Right ventricle myocardium superior (tissue), 1 donor: ENCODE measurements at regions not wholly inside any gene's neighbourhood (a gene's known extent, or its start where the extent isn't known, plus 50 kb on each side); places are given as distances from the start of the nearest gene placed in this dataset.
A peak's percentile ranks its signal among the peaks of the same experiment; 100 is the strongest.
"Not testable (repeated sequence)": the region's sequence is repeated elsewhere in the genome, so short reads cannot be mapped to it uniquely, and the experiment has no call there.

ENCODE experiments used
- ATAC-seq: fragments of 200-7000 bp; cut with Tn5 transposase; one replicate; pipeline ENCODE4 v1.9.1; 2020; ENCODE audit warnings: mild to moderate bottlenecking; ENCODE audit not compliant: poor library complexity
- DNase-seq: peaks from one replicate; pipeline ENCODE4 v3.0.0-alpha.2; 2020
- intact Hi-C: fragments of 100-400 bp; cut with DNase I; formaldehyde crosslinking; loops from one replicate; pipeline ENCODE4 v1.11.2; 2022
- donor health status: DM: no; HTN: yes; CAD: no; lungs with severe emphysema.

GRCh38 chr11:121889931-121890330 lies 226.1 kb downstream of the BLID start:
- DNase-seq (no peak), ATAC-seq (no peak)
- intact Hi-C loops: no loop called here

- intact Hi-C loops: no loop called here
- ATAC-seq (no peak), DNase-seq (no peak)
Measured at GRCh38 chr11:121889186-121889585, 226.8 kb downstream of the BLID start.

GRCh38 chr11:121887976-121888557 lies 227.9 kb downstream of the BLID start:
- DNase-seq (no peak), ATAC-seq (no peak)
- intact Hi-C loops: no loop called here

- no peak for DNase-seq
- intact Hi-C loops: no loop called here
- ATAC-seq: peak; percentile 65
Measured at GRCh38 chr11:121887569-121887968, 228.4 kb downstream of the BLID start.

- intact Hi-C loops: no loop called here
- no peak for DNase-seq
- no peak for ATAC-seq
Measured at GRCh38 chr11:121886996-121887395, 229.0 kb downstream of the BLID start.

GRCh38 chr11:121886005-121886734 lies 229.8 kb downstream of the BLID start:
- DNase-seq: peak; percentile 74
- intact Hi-C loops: no loop called here
- ATAC-seq: peak; percentile 72

GRCh38 chr11:121884626-121885025 lies 231.4 kb downstream of the BLID start:
- ATAC-seq: no peak
- intact Hi-C loops: no loop called here

GRCh38 chr11:121881806-121882205 lies 234.2 kb downstream of the BLID start:
- DNase-seq (no peak), ATAC-seq (no peak)
- intact Hi-C loops: no loop called here

More at GRCh38 chr11:121884626-121885025, 231.4 kb downstream of the BLID start:
- DNase-seq: no peak

GRCh38 chr11:121877152-121877551 lies 238.9 kb downstream of the BLID start:
- ATAC-seq: no peak
- no peak for DNase-seq
- intact Hi-C loops: no loop called here

- intact Hi-C loops: no loop called here
- DNase-seq: no peak
- no peak for ATAC-seq
Measured at GRCh38 chr11:121873766-121874165, 242.2 kb downstream of the BLID start.

GRCh38 chr11:121872356-121872755 lies 243.7 kb downstream of the BLID start:
- ATAC-seq (no peak), DNase-seq (no peak)
- intact Hi-C loops: no loop called here

- DNase-seq (no peak), ATAC-seq (peak; percentile 77)
- intact Hi-C loops: no loop called here
Measured at GRCh38 chr11:121870206-121871045, 245.6 kb downstream of the BLID start.

GRCh38 chr11:121869478-121869877 lies 246.5 kb downstream of the BLID start:
- intact Hi-C loops: no loop called here
- ATAC-seq: no peak

GRCh38 chr11:121866754-121867153 lies 249.3 kb downstream of the BLID start:
- DNase-seq (no peak), ATAC-seq (no peak)
- intact Hi-C loops: no loop called here

More at GRCh38 chr11:121869478-121869877, 246.5 kb downstream of the BLID start:
- no peak for DNase-seq

GRCh38 chr11:121864660-121865059 lies 251.4 kb downstream of the BLID start:
- DNase-seq: no peak
- no peak for ATAC-seq
- intact Hi-C loops: no loop called here

GRCh38 chr11:121863126-121863525 lies 252.9 kb downstream of the BLID start:
- DNase-seq (no peak), ATAC-seq (no peak)
- intact Hi-C loops: no loop called here

- intact Hi-C loops, DNase-seq, ATAC-seq: not testable (repeated sequence)
Measured at GRCh38 chr11:121855138-121855537, 260.9 kb downstream of the BLID start.

- no peak for ATAC-seq
Measured at GRCh38 chr11:121844016-121844415, 272.0 kb downstream of the BLID start.

GRCh38 chr11:121842192-121842585 lies 273.8 kb downstream of the BLID start:
- intact Hi-C loops: no loop called here
- DNase-seq (no peak), ATAC-seq (no peak)

More at GRCh38 chr11:121844016-121844415, 272.0 kb downstream of the BLID start:
- DNase-seq: no peak
- intact Hi-C loops: no loop called here
